Right kidney (tissue), 1 donor: ENCODE measurements at regions not wholly inside any gene's neighbourhood (a gene's known extent, or its start where the extent isn't known, plus 50 kb on each side); places are given as distances from the start of the nearest gene placed in this dataset.

Experiments used
- DNase-seq: peaks from one replicate; pipeline ENCODE4 v3.0.0-alpha.2; 2016

- DNase-seq, result no peak
Measured at GRCh38 chr9:7394002-7394774, 405.4 kb downstream of the DMAC1 start.

- DNase-seq, result no peak
Measured at GRCh38 chr9:7392148-7392547, 407.4 kb downstream of the DMAC1 start.

- DNase-seq, result no peak
Measured at GRCh38 chr9:7388755-7389154, 410.8 kb downstream of the DMAC1 start.

GRCh38 chr9:7387840-7388239 is 411.7 kb downstream of the DMAC1 start:
- no peak for DNase-seq

GRCh38 chr9:7382304-7382703 is 417.3 kb downstream of the DMAC1 start:
- DNase-seq, result no peak

GRCh38 chr9:7377489-7377888 is 422.1 kb downstream of the DMAC1 start:
- DNase-seq, result no peak

- DNase-seq, result no peak
Measured at GRCh38 chr9:7376833-7377232, 422.7 kb downstream of the DMAC1 start.

- DNase-seq, result no peak
Measured at GRCh38 chr9:7376213-7376612, 423.4 kb downstream of the DMAC1 start.

GRCh38 chr9:7375013-7375511 is 424.5 kb downstream of the DMAC1 start:
- no peak for DNase-seq

- DNase-seq, result no peak
Measured at GRCh38 chr9:7370988-7371387, 428.6 kb downstream of the DMAC1 start.

- no peak for DNase-seq
Measured at GRCh38 chr9:7370381-7370780, 429.2 kb downstream of the DMAC1 start.

- no peak for DNase-seq
Measured at GRCh38 chr9:7369384-7369821, 430.2 kb downstream of the DMAC1 start.

GRCh38 chr9:7368410-7369292 is 430.9 kb downstream of the DMAC1 start:
- peak; percentile 47 for DNase-seq

GRCh38 chr9:7367726-7368125 is 431.9 kb downstream of the DMAC1 start:
- no peak for DNase-seq

- DNase-seq, result no peak
Measured at GRCh38 chr9:7366121-7366520, 433.5 kb downstream of the DMAC1 start.

GRCh38 chr9:7363777-7364477 is 435.7 kb downstream of the DMAC1 start:
- no peak for DNase-seq

- no peak for DNase-seq
Measured at GRCh38 chr9:7360513-7360912, 439.1 kb downstream of the DMAC1 start.

GRCh38 chr9:7358876-7359275 is 440.7 kb downstream of the DMAC1 start:
- no peak for DNase-seq

GRCh38 chr9:7354704-7355103 is 444.9 kb downstream of the DMAC1 start:
- no peak for DNase-seq

GRCh38 chr9:7348692-7349091 is 450.9 kb downstream of the DMAC1 start:
- DNase-seq, result no peak

GRCh38 chr9:7347556-7347955 is 452.0 kb downstream of the DMAC1 start:
- no peak for DNase-seq

- DNase-seq, result no peak
Measured at GRCh38 chr9:7346144-7346543, 453.4 kb downstream of the DMAC1 start.

- DNase-seq, result no peak
Measured at GRCh38 chr9:7342736-7343135, 456.8 kb downstream of the DMAC1 start.
